ENCODE measurements at regions not wholly inside any gene's neighbourhood (a gene's known extent, or its start where the extent isn't known, plus 50 kb on each side); places are given as distances from the start of the nearest gene placed in this dataset.
"Not testable (repeated sequence)": the region's sequence is repeated elsewhere in the genome, so short reads cannot be mapped to it uniquely, and the experiment has no call there.

DNA sequence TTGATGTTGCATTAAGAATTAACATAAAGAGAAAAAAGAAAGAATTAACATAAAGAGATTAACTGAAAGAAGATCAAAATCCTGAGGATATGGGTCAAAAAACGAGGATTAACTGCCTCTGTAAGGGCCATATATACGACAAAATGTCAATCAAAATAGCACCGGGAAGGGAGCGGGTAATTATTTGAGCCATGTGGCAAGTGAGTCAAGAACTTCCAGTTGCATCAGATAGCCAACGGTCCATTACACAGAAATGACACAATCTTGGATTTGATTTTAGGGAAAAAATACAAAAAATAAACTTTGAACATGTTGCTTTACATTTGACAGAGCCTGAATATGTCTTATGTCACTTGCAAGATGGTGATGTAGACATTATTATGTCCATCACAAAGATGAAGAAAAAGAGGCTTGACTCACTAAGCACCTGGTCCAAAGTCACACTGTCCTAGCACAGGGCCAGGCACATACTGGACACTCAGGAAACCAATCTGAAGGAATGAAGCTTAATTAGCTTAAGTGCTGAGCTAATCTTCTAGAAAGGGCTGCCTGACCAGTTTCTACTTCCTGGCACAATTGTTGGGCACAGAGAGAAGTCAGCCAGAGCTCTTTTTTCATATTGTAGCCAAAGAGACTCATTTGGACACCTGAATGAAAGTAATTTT lies 273.2 kb upstream of the PAPPA start:
- DNase-seq (ENCODE audit: low spot score), result no peak

DNA sequence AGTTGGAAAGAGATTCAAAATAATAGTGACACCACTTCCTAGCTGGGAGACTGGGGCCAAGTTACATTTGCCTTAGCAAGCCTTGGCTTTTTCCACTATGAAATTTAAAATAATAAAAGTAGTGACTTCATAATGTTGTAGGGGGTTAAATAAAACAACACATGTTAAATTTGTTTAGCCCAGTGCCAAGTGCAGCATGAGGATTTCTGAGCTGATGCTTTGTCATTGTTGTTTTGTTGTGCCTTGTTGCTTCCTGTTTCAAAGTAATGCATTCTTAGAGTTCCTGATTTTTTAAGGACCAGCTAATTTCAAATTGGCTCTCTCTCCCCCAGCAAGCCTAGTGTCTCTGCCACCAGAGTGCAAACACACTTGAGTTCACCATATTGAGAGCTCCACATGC lies 270.7 kb upstream of the PAPPA start:
- no peak for DNase-seq (ENCODE audit: low spot score)

DNA sequence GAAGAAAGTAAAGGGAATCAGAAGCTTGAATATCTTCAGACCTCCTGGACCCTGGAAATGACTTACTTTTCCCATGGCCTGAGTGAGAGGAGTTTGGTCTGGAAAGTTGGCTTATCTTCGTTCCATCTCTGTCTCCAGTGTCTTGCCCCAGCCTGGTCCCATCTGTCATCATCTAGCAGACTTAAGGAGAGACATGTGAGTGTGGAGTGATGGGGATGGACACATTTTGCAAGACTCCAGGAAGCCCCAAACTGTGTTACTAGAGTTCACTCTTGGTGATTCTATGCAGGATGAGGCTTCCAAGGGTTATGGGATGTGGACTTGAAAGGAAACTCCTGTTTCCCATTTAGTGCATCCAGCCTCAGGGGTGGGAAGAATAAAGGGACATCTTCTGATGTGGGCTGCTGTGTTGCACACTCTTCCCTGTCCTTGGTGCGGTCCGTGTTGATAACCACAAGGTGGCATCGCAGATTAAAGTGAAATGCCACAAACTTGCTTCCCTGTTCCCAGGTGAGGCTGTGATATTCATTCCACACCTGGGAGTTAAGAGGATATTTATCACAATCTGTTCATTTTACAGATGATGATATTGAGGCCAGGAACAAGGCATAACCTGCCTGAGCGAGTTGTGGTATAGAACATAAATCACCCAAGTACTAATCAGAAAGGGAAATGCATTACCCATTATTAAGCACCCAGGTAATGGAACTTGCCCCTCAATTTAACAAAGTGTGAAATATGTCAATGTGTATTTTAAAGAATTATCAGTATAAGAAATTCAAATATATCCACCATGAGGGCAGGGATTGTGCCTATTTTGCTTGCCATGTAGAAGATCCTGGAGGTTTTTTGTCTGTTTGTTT lies 269.9 kb upstream of the PAPPA start:
- DNase-seq (ENCODE audit: low spot score), result no peak

DNA sequence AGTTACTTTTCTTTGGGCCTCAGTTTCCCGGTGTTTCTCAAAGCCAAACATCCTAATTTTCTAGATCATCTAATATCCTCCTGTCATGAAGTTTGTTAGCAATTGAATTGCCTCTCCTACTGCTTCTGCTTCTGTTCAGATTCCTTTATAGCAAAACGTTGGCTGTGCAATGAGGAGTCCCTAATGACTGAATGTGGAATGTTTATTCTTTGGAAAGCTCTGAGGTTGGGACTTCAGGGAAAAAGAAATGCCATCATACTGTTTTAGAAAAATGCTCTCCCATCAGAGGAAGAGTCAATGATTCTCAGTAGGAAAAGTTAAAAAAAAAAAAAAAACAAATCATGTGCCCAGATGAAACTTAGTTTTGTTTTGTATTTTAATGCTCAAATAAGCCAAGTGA lies 268.7 kb upstream of the PAPPA start:
- DNase-seq (ENCODE audit: low spot score), result no peak

DNA sequence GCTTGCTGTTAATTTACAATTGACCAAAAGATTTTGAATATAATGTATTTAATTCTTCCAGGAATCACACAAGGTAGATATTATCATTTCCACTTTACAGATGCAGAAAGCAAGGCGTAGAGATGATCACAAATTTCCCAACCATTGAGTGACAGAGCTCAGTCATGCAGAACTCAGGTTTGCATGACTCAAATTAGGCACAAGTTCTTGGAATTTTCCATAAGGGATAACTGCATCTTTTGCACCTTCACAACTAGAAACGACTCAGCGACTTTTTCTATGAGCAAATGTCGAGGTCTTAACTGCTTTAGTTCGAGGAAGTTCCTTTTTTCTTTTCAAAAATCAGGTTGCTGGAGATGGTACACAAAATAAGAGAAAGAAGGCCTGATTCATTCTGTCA lies 265.5 kb upstream of the PAPPA start:
- no peak for DNase-seq (ENCODE audit: low spot score)

DNA sequence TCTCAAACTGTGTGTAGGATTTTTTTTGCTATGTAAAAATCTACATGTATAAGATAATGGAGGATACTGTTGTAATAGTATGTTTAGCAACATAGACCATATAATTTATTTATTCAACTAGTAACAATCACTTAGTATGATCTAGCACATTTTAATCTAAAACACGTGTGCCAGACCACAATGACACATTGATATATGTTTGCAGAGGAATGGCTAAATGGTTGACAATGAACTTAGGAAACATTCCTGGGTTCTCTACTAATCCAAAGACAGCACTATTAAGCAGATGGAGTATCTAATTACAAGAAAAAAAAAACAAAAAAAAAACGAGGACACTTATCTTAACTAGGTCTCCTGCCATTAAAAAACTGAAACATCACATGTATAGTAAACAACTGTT lies 261.7 kb upstream of the PAPPA start:
- DNase-seq (ENCODE audit: low spot score), result no peak

DNA sequence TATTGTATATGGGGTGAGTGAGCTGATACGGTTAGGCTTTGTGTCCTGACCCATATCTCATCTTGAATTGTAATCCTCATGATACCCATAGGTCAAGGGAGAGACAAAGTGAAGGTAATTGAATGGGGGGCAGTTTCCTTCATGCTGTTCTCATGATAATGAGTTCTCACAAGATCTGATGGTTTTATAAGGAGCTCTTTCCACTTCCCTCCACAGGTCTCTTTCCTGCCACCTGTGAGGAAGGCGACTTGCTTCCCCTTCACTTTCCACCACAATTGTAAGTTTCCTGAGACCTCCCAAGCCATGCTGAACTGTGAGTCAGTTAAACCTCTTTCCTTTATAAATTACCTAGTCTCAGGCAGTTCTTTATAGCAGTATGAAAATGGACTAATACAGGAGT lies 255.1 kb upstream of the PAPPA start:
- not testable (repeated sequence) for DNase-seq (ENCODE audit: low spot score)

DNA sequence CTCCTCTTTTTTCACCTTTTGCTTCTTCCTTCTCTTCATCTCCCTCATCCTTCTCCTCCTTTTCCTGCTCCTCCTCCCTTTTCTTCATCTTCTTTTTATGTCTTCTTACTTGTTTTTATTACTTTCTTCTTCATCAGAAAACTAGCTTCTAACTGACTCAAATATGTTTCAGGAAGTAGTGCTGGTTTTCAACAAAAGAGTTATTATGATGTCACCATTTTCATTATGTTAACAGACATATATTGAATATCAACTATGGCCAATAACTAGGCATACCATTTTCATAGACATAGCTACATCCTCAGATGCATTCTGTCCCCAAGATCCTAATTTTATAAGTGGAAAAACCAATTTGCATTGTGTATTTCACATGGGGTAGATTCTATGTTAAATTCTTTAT lies 252.9 kb upstream of the PAPPA start:
- DNase-seq (ENCODE audit: low spot score), result no peak

DNA sequence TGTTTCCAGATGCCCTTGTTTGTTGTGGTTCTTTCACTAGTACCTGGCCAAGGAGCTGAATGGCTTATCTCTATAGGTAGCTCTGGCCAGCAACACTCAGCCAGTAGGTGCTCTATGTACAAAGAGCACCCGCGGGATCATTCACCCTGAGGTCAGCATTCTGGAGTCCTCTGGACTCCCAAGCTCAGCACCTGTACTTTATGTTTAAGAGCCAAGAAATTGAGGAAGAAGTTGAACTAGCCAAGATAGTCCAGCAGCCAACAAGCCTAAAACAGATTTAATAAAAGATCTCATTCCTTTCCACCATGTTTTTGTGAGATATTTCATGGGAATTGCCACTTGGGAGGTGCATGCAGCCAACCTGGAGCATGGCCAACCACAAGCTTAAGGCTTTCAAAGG lies 242.6 kb upstream of the PAPPA start:
- no peak for DNase-seq (ENCODE audit: low spot score)

DNA sequence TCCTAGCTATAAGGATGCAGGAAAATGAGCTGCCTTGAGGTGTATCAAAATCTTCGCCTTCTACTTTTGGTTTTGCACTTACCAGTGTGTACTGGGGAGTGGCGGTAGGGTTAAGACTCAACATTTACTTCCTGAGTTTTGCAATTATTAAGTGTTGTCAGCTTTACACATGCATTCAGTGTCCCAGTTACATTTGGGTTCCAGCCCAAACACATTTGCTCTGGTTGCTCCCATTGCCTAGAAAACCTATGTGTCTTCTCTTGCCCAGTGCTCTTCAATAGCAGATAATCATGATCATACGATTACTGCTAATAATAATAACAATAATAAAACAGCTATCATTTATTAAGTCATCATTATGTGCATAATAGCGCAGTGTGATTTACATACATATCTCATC lies 241.5 kb upstream of the PAPPA start:
- no peak for DNase-seq (ENCODE audit: low spot score)

DNA sequence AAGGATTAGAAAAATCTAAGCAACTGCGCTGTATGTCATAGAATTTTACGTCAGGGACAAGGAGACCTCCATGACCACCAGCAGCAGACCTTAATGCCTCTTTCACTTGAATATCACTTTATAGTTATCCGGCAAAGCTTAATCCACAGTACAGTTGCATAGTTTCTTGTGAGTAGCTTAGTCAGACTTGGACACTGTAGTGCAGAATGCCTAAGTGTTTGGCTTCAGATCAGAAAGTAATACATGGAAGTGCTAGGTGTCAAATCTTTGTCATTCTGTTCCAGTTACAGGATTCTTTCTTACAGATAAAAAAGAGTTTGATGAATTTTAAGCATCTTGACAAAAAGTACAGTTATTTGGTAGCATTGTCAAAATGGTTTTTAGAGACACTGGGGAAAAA lies 239.9 kb upstream of the PAPPA start:
- no peak for DNase-seq (ENCODE audit: low spot score)

DNA sequence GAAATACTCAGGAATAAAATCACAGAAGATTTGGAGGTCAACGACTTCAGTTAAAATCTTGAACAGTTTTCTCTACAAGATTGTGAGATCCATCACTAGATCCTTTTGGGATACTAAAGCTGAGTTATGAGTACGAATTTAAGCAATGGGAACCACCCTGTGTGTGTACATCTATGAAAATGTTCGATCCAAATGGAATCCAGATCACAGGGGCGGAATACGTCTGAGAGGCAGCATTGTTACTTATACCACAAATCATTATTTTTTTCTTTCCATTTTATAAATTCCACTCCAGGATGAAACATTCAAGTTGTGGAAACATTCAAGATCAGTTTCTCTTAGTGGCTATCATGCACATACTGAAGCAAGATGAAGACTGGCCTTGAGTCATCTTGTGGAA lies 239.3 kb upstream of the PAPPA start:
- DNase-seq (ENCODE audit: low spot score), result no peak

DNA sequence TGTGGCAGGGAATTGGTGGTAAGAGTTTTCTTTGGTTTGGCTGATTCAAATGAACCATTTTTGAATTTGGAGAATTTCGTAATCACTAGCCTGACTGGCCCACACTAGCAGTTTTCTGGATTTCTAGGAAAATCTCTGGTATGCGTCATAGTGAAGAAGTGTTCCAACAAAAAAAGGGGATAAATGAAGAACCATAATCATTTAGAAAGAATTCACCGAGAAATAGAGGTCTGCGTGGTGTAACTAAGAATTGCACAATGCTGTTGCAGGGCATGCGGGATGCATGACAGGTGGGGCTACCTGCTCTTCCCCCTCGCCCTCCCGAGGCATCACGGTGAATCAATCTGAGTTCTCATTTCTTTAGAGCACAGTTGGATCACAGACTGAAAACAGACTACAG lies 232.3 kb upstream of the PAPPA start:
- DNase-seq (ENCODE audit: low spot score), result no peak

DNA sequence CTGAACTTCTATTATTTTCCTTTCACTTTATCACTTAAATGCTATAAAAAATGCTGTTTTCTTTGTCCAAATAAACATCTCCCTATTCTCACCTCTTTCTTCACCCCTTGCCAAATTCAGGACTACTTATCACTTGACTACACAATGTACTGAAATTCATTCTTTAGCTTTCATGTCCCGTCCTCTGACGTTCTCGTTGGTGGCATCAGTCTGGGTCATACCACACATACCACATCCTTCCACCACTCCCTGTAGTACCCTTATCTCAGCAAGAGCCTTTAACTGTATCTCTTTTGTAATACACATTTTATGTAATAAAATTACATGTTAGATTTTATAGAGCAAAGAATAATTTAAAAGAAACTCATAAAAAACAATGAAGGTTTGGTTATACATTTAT lies 231.1 kb upstream of the PAPPA start:
- no peak for DNase-seq (ENCODE audit: low spot score)

DNA sequence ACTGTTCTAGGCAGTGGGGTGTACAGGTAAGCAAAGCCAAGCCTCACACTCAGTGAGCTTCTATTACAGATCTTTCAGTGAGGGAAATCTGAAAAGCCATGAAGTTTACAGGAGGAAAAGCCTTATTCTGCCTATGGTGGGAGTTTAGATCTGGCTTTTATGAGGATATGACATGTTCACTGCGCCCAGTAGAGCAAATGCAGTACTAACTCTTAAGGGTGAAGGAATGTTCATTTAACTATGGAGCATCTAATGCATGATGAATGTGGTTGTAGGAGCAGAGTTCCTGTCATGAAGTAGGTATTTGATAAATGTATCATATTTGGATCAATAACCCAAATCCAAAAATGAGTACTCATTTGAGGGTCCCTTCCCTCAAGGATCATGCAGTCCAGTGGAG lies 230.2 kb upstream of the PAPPA start:
- no peak for DNase-seq (ENCODE audit: low spot score)

DNA sequence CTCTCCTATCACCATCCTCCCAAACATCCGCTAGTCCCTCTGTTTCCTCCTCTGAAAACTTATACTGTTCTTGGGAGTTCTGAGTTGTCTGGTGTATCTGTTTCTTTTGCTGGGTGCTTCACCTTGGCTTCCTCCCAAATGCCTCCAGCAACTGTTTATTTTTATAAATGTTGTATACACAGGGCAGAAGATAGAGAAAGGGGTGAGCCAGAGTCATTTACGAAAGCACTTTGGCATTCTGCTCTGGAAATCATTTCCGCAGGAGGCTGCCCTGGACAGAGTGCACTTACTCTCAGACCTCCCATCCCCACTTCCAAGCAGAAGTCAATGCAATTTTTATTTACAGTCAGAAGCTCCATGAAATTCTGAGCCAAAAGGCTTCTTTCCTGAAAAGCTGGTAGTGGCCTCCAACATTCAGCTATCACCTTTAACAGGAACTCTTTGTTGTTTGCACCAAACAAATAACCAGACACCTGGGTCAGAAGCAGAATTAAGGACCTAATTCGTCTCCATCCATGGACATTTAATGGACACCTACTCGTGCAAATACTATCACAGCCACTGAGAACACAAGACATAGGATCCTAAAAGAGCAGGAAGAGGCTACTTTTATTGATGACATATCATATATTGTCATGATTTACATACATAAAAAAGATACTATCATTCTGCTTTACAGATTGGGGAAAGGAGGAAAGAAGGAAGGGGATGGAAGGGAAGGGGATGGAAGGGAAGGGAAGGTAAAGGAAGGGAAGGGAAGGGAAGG lies 229.5 kb upstream of the PAPPA start:
- peak; percentile 58 for DNase-seq (ENCODE audit: low spot score)

DNA sequence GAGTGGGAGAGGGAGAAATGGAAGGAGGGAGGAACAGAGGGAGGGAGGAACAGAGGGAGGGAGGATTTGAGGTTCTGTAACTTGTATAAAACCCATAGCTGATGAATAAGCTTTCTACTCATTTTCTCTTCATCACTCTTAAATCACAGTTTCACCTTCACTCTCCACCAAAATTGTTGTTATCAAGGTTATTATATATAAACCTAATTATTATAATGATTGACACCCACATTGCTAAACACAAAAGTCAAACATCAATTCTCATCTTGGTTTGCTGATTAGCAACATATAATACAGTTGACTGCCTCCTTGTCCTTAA lies 229.0 kb upstream of the PAPPA start:
- no peak for DNase-seq (ENCODE audit: low spot score)

DNA sequence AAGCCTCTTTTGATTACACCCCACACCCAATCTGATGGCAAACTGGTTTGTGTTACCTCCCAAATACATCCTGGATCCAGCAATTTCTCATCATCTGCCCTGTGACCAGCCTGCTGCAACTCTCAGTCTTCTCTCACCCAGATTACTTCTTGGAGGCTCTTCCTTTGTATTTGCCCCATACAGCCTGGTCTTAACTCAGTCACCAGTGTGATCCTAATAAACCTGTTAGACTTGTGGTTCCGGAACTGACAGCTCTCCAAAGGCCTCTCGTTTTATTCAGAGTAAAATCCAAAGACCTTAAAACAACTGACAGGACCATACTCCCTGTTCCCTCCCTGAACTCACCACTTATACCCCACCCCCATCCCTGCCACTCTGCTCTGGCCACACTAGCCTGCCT lies 228.2 kb upstream of the PAPPA start:
- no peak for DNase-seq (ENCODE audit: low spot score)

DNA sequence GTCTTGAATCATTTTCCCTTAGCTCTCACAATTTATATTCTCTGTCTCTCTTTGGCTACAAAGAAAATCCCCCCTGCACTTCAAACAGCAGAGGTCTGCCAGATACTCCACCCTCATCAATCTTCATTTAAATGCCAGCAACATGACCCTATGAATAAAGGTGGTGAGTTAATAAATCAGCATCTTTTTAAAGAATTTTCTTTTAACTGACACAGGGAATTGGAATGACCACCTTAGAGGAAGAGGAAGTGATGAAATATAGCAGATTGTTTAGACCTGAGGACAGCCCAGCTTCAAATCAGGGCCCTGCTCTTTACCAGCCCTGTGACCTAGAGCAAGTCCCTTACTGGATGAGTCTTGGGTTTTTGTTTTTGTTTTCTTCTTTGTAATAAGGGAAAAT lies 223.1 kb upstream of the PAPPA start:
- DNase-seq (ENCODE audit: low spot score), result no peak

DNA sequence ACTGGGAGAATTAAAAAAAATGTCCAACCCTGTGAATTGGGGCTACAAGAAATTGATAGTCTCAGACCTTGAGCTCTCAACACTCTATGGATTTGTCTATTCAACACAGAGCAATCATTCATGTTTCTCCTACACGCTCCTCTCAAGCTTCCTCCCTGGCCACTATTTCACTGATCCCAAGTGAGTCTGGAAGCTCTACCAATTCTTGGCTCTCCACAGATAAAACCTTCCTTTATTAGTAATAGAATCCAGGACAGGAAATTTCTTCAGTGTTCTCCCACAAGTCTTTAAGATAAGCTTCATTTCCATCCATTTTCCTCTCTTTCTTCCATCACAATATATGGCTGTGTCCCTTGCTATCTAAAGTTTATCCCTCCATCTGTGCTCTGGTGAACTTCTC lies 215.1 kb upstream of the PAPPA start:
- no peak for DNase-seq (ENCODE audit: low spot score)

DNA sequence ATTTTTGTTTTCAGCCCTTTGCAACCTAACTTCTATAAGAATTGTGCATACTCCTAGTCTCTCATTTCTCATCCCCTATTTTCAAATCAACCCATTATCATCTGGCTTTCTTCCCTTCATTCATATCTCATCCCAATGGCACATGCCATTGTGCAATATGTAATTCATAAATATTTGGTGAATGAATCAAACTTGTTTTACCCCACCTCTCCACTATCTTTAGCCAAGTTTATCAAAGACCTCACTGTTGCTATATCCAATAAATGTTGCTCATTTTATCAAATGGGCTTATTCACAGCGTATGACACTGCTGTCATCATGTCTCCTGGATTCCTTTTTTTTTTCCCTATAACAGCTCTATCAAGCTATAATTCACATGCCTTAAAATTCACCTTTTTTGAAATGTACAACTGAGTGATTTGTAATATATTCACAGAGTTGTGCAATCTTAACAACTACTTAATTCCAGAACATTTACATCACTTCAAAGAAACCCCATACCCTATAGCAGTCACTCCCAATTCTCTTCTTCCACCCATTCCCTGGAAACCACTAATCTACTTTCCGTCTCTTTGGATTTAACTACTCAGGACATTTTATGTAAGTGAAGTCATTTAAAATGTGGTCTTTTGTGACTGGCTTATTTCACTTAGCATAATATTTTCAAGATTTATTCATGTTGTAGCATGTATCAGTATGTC lies 214.4 kb upstream of the PAPPA start:
- no peak for DNase-seq (ENCODE audit: low spot score)

DNA sequence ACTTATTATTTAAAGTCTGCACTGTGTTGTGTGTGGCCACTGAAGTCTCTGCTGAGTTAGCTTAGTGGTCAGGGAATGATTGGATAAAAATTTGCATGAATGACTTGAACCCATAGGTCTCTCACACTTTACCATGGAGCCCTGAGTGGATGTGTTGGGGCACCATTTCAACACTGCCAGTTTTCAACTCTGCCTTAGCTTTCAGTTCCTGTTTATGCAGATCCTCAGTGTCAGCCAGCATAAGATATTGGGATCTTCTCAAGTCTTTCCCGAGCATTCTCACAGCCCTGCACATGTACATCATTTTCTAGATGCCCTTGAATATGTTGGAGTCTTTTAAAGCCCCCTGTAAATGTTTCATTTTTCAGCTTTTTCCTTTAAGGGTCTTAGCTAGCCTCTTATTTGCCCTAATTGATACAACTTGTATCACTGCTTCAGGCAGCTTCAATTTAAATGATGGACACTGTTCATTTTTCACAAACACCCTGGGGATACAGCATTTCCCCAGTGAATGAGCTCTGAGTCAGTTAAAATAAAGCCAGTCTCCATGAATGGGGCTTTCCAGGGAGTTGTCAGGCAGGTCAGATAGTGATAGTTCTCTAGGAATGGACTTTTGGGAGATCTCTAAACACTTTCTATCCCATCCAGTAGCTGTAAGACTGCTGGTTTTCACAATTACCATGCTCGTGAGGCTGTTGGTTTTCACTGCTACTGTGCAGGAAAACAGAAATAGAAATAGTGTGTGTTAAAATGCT lies 211.9 kb upstream of the PAPPA start:
- DNase-seq (ENCODE audit: low spot score), result no peak
